GM12873 (cell line): ENCODE measurements at regions not wholly inside any gene's neighbourhood (a gene's known extent, or its start where the extent isn't known, plus 50 kb on each side); places are given as distances from the start of the nearest gene placed in this dataset.

Source experiments
- CTCF ChIP-seq: IDR thresholded peaks from 2 replicates; pipeline ENCODE4 v1.5.1; 2012; ENCODE audit warnings: low read depth, mild to moderate bottlenecking, moderate library complexity, low read length, control low read depth; ENCODE audit not compliant: insufficient read depth; ENCODE audit errors: missing control alignments

GRCh38 chr1:212495766-212496494 lies 63.2 kb downstream of the NENF start:
- no peak for TF ChIP-seq CTCF

GRCh38 chr1:212496682-212497081 lies 64.0 kb downstream of the NENF start:
- TF ChIP-seq CTCF = no peak

- no peak for TF ChIP-seq CTCF
Observed at GRCh38 chr1:212497553-212497952, 64.8 kb downstream of the NENF start.

GRCh38 chr1:212498283-212499040 lies 65.7 kb downstream of the NENF start:
- no peak for TF ChIP-seq CTCF

GRCh38 chr1:212500351-212500750 lies 67.6 kb downstream of the NENF start:
- TF ChIP-seq CTCF = no peak

- TF ChIP-seq CTCF = no peak
Observed at GRCh38 chr1:212500983-212501382, 68.3 kb downstream of the NENF start.

GRCh38 chr1:212503714-212504113 lies 71.0 kb downstream of the NENF start:
- TF ChIP-seq CTCF = no peak
